ENCODE measurements at regions not wholly inside any gene's neighbourhood (a gene's known extent, or its start where the extent isn't known, plus 50 kb on each side); places are given as distances from the start of the nearest gene placed in this dataset.

- no peak for TF ChIP-seq TAF1 (IDR thresholded peaks at IDR 0.05; ENCODE audit: low read depth)
- no peak for TF ChIP-seq FOXM1 (IDR thresholded peaks at IDR 0.05; ENCODE audit: borderline replicate concordance, low read depth)
- no peak for TF ChIP-seq MAX (IDR thresholded peaks at IDR 0.05)
- TF ChIP-seq REST (IDR thresholded peaks at IDR 0.05; ENCODE audit: low read depth), result no peak
- TF ChIP-seq EP300 (IDR thresholded peaks at IDR 0.05; ENCODE audit: borderline replicate concordance), result no peak
- no peak for TF ChIP-seq YY1 (IDR thresholded peaks at IDR 0.05; ENCODE audit: low read depth)
Observed at GRCh38 chr14:98957211-98958047, 314.6 kb downstream of the BCL11B start.
